RWPE2 (cell line): ENCODE measurements at regions not wholly inside any gene's neighbourhood (a gene's known extent, or its start where the extent isn't known, plus 50 kb on each side); places are given as distances from the start of the nearest gene placed in this dataset.
A peak's percentile ranks its signal among the peaks of the same experiment; 100 is the strongest.

Experiments
- ATAC-seq: fragments of 200-7000 bp; cut with Tn5 transposase; 3 replicates; pipeline ENCODE4 v1.9.1; 2021; ENCODE audit warnings: low read depth
- DNase-seq: peaks from one replicate; pipeline ENCODE4 v3.0.0-alpha.2; 2020; ENCODE audit warnings: low spot score
- H3K27ac ChIP-seq: fragments of 450-650 bp; 2 replicates; pipeline ENCODE4 v1.5.1; 2017; ENCODE audit warnings: mild to moderate bottlenecking; ENCODE audit not compliant: poor library complexity, severe bottlenecking
- H3K27me3 ChIP-seq: fragments of 250-450 bp; sonication (Bioruptor Pico); 2 replicates; pipeline ENCODE4 v1.5.1; 2021; ENCODE audit warnings: mild to moderate bottlenecking, moderate library complexity; ENCODE audit not compliant: insufficient read depth, poor library complexity, severe bottlenecking
- H3K36me3 ChIP-seq: fragments of 250-450 bp; sonication (Bioruptor Pico); 2 replicates; pipeline ENCODE4 v1.5.1; 2020; ENCODE audit warnings: low read depth, mild to moderate bottlenecking, moderate library complexity
- H3K4me1 ChIP-seq: fragments of 250-450 bp; sonication (Bioruptor Pico); 2 replicates; pipeline ENCODE4 v1.5.1; 2021; ENCODE audit warnings: mild to moderate bottlenecking, moderate library complexity; ENCODE audit not compliant: insufficient read depth, poor library complexity, severe bottlenecking
- H3K4me3 ChIP-seq: fragments of 250-450 bp; sonication (Bioruptor Pico); 2 replicates; pipeline ENCODE4 v1.5.1; 2021; ENCODE audit warnings: mild to moderate bottlenecking, moderate library complexity; ENCODE audit not compliant: severe bottlenecking
- H3K9me3 ChIP-seq: fragments of 250-450 bp; sonication (Bioruptor Pico); 2 replicates; pipeline ENCODE4 v1.5.1; 2021; ENCODE audit warnings: mild to moderate bottlenecking, moderate library complexity; ENCODE audit not compliant: severe bottlenecking
- TF ChIP-seq, protein P1 (sequence below): fragments of 450-650 bp; IDR thresholded peaks from one replicate; pipeline ENCODE4 v1.5.1; 2017; ENCODE audit warnings: mild to moderate bottlenecking, moderate library complexity; ENCODE audit not compliant: poor library complexity, severe bottlenecking

DNA sequence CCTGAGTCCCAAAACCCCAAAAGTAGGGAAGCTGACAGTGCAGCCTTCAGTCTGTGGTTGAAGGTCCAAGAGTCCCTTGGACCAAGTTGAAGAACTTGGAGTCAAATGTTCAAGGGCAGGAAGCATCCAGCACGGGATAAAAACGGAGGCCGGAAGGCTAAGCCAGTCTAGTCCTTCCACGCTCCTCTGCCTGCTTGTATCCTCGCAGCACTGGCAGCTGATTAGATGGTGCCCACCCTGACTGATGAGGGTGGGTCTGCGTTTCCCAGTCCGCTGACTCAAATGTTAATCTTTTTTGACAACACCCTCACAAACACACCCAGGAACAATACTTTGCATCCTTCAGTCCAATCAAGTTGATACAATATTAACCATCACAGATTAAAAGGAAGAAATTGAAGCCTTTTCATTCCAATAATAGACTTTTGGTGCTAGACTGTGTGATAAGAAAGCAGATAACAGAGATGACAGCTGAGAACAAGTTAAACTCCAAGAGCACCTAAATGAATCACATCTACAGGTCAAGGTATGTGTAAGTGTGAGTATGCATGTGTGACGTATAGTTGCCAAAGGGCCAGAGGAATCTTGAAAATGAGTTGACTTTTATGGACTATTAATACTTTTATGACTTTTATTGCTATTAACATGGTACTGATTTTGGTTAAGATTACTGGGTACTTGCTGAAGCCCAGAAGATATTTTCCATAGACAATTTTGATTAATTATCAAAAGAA lies 933.5 kb upstream of the SOX9 start:
- Histone ChIP-seq H3K4me1 (peaks cover 31% of the 10 kb centered on the region), H3K27ac (peak overlapping the region; percentile 95), H3K4me3 (no peak overlapping the region), H3K27me3 (no peaks in the 10 kb centered on the region), H3K36me3 (no peaks in the 10 kb centered on the region), H3K9me3 (no peaks in the 10 kb centered on the region)
- TF ChIP-seq, protein P1, sequence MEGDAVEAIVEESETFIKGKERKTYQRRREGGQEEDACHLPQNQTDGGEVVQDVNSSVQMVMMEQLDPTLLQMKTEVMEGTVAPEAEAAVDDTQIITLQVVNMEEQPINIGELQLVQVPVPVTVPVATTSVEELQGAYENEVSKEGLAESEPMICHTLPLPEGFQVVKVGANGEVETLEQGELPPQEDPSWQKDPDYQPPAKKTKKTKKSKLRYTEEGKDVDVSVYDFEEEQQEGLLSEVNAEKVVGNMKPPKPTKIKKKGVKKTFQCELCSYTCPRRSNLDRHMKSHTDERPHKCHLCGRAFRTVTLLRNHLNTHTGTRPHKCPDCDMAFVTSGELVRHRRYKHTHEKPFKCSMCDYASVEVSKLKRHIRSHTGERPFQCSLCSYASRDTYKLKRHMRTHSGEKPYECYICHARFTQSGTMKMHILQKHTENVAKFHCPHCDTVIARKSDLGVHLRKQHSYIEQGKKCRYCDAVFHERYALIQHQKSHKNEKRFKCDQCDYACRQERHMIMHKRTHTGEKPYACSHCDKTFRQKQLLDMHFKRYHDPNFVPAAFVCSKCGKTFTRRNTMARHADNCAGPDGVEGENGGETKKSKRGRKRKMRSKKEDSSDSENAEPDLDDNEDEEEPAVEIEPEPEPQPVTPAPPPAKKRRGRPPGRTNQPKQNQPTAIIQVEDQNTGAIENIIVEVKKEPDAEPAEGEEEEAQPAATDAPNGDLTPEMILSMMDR = no peak
- ATAC-seq (no peak), DNase-seq (no peak)

DNA sequence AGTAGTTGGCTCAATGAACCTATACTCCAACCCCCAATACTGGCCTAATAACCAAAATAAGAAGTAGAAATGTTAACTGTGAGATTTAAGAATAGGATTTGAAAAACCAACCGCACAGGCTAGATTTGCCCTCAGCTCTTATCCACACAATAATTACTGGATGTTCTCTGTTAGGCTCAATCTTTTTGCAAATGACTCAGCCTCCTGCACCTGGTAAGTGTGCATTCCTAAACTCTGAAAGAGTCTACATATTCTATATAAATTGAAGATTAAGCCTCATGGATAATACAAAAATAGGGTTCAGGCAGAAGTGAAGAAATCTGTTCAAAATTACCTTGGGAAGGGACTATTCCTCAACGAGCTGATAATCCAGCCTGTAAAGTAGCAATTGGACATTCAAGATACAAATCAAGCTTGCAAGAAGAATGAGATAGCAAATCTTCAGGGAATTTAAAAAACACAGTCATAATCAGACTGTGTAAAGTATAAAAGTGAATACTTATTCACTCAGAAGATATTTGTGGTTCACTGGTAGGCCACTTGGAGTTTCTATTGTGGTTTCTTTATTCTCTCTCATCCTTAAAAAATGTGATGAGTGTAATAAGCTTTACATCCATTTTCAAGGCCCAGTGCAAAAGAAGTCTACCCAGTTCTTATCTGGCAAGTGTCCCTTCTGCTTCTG lies 931.9 kb upstream of the SOX9 start:
- DNase-seq (no peak), ATAC-seq (peak; percentile 93)
- Histone ChIP-seq H3K9me3 (no peaks in the 10 kb centered on the region), H3K4me1 (peaks cover 31% of the 10 kb centered on the region), H3K36me3 (no peaks in the 10 kb centered on the region), H3K4me3 (no peak overlapping the region), H3K27me3 (no peaks in the 10 kb centered on the region), H3K27ac (peak overlapping the region; percentile 95)
- TF ChIP-seq, protein P1 = no peak

DNA sequence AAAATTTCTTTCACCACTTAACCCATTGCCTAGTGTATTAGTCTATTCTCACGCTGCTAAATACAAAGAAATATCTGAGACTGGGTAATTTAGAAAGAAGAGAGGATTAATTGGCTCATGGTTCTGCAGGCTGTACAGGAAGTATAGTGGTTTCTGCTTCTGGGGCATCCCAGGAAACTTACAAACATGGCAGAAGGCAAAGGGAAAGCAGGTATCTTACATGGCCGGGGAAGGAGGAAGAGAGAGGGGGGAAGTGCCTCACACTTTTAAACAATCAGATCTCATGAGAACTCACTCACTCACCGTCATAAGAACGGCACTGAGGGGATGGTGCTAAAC lies 931.4 kb upstream of the SOX9 start:
- no peaks in the 10 kb centered on the region for H3K9me3 ChIP-seq
- H3K4me3 ChIP-seq = no peak overlapping the region
- DNase-seq = no peak
- peak overlapping the region; percentile 95 for H3K27ac ChIP-seq
- H3K36me3 ChIP-seq = no peaks in the 10 kb centered on the region
- no peak for ATAC-seq
- TF ChIP-seq, protein P1 = no peak
- no peaks in the 10 kb centered on the region for H3K27me3 ChIP-seq
- peaks cover 31% of the 10 kb centered on the region for H3K4me1 ChIP-seq

DNA sequence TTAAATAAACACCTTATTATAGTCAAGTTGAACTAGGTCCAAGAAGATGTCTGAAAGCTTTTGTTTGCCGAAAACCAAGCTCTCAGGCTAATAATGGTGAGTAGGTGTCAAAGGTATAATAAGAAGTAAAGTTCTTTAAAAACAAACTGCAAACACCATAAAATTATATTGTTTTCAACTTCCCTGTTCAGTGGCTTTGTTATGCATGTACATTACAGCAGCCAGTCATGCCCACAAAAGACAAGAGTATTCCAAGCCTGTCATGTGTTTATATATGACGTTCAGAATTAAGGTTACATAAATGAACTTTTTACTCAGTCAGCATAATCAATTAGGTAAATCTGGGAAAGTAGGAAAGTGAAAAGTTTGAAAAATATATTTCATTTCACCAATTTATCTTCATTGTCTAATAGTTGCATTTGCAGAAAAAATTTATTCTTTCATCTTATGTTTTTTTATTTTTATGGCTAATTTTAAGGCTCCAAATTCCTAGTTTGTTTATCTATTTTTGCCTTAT lies 928.7 kb upstream of the SOX9 start:
- Histone ChIP-seq H3K9me3 (no peaks in the 10 kb centered on the region), H3K27me3 (no peaks in the 10 kb centered on the region), H3K27ac (no peak overlapping the region), H3K4me3 (no peak overlapping the region), H3K36me3 (no peaks in the 10 kb centered on the region), H3K4me1 (peaks cover 30% of the 10 kb centered on the region)
- TF ChIP-seq, protein P1 = no peak
- ATAC-seq = no peak
- no peak for DNase-seq

DNA sequence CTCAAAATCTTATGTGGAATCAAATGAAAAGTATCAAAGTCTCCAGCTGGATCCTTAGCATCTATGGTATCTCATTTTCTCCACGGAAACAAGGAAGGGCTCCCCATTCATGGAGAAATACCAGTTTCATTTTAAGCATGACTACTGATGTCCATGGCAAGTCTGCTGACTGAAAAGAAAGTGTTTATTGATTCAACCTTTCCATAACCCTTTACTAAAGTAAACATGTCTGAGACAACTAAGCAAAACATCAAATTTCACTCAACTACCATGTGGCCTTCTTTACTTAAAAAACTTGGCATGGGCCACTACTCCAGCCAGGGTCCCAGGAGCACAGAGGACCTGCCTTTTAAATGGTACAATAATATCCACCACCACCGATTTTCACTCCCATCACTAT lies 928.0 kb upstream of the SOX9 start:
- H3K27ac ChIP-seq = no peak overlapping the region
- TF ChIP-seq, protein P1 = no peak
- no peaks in the 10 kb centered on the region for H3K36me3 ChIP-seq
- no peaks in the 10 kb centered on the region for H3K27me3 ChIP-seq
- no peaks in the 10 kb centered on the region for H3K9me3 ChIP-seq
- H3K4me3 ChIP-seq = no peak overlapping the region
- DNase-seq (no peak), ATAC-seq (no peak)
- peaks cover 23% of the 10 kb centered on the region for H3K4me1 ChIP-seq
